Fibroblast of skin of back (primary cell): ENCODE measurements at regions not wholly inside any gene's neighbourhood (a gene's known extent, or its start where the extent isn't known, plus 50 kb on each side); places are given as distances from the start of the nearest gene placed in this dataset.
A peak's percentile ranks its signal among the peaks of the same experiment; 100 is the strongest.
"Not testable (repeated sequence)": the region's sequence is repeated elsewhere in the genome, so short reads cannot be mapped to it uniquely, and the experiment has no call there.

ENCODE experiments used
- DNase-seq: peaks from one replicate; pipeline ENCODE4 v3.0.0-alpha.2; 2013

DNA sequence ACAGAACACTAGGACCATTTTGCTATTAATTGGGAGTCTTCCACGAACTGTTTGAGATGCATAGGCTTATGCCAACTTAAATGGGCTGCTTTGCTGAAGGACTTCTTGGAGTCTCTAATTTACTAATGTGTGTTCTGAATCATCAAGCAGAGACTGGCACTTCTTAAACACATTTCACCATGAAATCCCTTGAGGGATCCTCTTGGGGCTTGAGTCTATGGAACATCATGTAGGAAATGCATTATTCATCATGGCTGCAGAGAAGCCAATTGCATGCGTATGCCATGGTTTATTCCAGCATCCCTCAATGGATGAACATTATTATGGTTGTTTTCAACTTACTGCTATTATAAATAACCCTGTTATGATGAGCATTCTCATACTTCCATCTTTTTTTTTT, 73.4 kb downstream of the FGD2 start:
- DNase-seq, result peak; percentile 75

DNA sequence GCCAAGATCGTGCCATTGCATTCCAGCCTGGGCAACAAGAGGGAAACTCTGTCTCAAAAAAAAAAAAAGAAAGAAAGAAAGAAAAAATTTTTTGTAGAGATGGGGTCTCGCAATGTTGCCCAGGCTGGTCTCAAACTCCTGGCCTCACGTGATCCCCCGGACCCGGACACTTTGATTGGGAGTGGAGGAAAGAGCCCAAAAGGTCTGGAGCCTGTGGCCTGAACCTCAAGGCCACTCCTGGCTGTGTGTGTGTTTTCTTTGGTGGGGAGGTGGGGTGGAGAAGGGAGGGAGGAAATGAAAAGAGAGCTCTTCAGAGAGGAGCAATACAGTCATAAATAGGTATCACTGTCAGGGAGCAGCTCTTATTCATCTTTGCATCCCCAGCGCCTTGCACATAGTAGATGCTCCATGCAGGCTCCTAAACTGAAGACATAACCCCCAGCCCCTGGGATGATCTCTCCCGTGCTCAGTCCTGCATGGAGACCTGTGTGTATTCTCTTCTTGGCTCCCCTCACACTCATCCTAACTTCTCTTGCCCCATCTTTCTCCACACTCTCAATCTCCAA, 75.7 kb downstream of the FGD2 start:
- no peak for DNase-seq

DNA sequence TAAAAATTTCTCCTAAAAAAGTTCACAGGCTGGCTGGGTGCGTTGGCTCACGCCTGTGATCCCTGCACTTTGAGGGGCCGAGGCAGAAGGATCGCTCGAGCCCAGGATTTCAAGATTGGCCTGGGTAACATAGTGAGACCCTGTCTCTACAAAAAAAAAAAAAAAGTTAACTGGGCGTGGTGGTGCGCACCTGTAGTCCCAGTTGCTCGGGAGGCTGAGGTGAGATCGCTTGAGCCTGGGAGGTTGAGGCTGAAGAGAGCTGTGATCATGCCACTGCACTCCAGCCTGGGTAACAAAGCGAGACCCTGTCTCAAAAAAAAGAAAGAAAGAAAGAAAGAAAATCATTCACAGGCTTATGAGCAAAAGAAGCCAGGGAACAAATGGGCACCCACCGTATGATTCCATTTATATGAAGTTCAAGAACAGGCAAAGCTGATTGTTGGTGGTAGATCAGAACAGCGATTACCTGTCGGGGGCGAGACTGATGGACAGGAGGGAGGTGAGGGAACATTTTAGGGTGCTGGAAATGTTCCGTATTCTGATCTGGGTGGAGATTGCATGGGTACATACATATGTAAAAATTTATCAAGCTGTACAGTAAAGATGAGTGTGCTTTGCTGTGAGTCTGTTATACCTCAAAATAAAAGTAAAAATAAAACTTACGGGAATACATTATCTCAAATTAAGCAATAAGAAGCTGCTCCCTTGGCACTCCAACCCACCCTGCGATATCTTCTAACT, 77.1 kb downstream of the FGD2 start:
- DNase-seq, result no peak

DNA sequence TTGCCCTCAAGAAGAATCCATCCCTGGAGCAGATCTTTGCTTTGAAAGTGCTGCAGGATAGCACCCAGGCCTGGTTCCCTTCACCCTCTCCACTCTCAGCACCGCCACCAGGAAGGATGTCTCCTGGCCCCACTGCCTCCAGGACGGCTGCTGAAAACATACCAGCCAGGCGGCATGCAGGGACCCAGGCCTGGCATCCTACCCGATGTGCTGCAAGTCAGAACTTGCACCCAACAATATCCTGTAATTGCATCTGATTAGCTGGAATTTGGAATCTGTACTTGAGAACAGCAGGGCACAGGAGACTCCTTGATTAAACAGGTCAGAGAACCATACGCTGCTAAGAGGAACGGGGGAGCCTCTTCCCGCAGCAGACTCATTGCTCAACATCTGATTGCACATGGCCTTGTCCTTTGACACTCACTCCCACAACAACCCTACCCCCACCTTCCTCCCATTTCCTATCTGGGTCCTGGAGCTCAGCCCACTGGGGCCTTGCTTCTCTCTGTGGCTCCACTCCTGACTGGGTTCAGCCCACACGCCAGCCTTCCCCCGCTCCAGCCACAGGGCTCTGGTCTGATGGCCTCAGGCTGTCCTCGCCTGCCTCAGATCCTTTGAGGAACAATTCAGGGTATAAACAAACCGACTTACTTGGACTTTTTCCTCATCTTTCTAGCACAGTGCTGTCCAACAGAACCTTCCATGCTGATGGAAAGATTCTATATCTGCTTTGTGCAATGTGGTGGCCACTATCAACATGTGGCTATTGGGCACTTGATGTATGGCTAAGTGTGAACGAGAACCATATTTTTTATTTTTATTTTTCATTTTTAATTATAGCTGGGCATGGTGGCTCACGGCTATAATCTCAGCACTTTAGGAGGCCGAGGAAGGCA, 78.0 kb downstream of the FGD2 start:
- no peak for DNase-seq

DNA sequence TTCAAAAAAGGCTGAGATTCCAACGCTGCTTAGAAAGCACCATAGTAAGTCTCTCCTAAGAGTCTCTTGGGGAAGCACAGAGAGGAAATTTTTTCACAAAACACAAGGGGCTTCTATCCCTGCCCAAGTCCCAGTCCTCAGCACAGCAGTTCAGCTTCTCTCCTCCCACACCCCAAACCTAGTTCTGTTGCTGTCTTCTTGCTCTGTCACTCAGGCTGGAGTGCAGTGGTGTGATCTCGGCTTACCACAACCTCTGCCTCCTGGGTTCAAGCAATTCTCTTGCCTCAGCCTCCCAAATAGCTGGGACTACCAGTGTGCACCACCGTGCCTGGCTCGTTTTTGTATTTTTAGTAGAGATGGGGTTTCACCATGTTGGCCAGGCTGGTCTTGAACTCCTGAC, 79.2 kb downstream of the FGD2 start:
- DNase-seq, result not testable (repeated sequence)

DNA sequence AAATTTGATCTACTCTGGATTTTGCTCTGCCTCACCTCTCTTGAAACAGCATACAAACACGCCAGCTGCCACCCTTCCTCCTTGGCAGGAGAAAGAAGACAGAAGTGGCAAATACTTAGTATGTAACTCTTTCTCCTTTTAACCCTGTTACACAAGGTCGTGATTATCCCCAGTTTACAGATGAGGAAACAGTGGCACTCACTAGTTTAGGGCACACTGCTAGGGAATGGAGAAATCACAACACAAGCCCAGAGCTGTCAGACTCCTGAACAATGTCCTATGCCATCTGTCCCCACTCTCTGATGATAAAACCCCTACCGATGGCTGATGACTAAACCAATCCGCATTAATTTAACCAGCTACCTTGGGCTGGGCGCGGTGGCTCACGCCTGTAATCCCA, 79.7 kb downstream of the FGD2 start:
- no peak for DNase-seq

DNA sequence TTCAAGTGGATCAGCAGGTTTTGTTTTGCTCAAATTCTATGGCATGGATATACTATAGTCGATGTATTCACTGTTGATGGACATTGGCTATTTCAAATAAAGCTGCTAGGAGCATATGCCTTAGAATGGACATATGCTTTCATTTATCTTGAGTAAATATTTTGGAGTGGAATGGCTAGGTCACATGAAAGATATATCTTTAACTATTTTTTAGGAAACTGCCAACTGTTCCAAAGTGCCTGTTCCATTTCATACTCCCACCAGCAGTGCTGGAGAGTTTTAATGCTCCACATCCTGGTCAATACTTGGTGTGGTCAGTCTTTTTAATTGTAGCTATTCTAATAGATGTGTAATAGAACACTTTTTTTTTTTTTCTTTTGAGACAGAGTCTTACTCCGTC, 81.1 kb upstream of the PIM1 start:
- no peak for DNase-seq

DNA sequence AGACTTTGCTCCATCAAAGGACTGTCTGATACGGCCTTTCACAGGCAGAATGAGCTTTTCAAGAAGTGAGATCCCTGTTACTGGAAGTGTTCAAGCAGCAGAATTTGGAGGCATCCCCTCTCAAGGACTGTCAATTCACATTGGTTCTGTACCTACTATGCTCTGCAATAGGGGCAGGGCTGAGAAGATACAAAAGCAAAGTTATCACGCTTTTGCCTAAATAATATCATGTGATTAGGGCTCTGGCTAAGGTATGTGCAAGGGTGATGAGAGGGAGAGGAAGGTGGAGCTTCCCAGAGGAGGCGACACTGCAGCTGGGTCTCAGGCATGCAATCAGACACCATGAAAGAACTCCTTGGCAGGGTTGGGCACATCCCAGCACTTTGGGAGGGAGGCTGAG, 80.2 kb upstream of the PIM1 start:
- DNase-seq, result no peak

DNA sequence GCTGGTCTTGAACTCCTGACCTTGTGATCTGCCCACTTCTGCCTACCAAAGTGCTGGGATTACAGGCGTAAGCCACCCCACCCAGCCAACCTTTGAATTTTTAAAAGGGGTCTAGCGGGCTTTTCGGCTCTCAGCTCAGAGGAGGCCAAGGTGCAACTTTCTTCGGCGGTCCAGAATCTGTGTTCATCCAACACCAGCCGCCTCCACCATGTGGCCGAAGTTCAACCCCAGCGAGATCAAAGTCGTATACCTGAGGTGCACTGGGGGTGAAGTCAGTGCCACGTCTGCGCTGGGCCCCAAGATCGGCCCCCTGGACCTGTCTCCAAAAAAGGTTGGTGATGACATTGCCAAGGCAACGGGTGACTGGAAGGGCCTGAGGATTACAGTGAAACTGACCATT, 78.8 kb upstream of the PIM1 start:
- DNase-seq, result not testable (repeated sequence)

DNA sequence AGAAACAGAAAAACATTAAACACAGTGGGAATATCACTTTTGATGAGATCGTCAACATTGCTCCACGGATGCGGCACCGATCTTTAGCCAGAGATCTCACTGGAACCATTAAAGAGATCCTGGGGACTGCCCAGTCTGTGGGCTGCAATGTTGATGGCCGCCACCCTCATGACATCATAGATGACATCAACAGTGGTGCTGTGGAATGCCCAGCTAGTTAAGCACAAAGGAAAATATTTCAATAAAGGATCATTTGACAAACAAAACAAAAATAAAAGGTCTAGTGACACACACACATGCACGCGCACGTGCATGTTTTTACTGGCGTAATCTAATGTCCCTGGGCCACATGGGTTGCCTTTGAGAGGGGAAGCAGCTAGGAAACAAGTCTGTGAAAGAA, 78.4 kb upstream of the PIM1 start:
- peak; percentile 54 for DNase-seq

DNA sequence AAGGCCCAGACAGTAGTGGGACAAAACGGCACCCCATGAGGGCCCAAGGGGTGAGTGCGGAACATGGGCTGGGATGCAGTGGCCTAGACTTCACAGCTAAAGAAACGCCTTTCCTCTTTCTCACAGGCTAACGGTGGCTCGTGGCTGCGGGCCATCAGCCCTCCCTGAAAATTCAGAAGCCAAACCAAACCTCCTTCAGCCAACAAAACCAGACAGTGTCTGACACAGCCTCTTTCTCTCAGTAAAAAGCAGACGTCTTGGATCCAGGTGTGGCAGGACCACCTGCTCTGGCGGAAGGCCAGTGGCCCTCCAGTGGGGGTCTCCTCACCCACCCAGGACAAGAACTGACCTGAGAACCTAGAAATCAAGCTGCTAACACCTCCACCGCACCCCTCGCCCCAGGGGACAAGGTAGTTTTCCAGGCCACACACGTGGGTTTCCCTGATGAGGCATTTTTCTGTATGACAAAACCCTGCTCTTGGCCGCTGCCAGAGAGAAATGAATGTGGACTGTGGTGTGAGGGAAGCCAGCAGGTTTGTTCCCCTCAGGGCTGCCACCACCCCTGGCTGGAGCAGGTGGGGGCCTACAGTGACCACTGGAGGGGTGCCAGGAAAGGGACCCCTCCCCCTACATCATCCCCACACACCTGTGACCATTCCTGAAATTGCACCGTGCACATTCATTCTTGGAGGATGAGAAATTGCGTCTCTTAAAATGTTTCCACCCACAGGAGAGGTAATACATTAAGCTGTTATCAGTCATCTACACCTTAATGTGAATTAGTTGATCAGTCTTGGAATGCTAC, 76.8 kb upstream of the PIM1 start:
- DNase-seq, result no peak

DNA sequence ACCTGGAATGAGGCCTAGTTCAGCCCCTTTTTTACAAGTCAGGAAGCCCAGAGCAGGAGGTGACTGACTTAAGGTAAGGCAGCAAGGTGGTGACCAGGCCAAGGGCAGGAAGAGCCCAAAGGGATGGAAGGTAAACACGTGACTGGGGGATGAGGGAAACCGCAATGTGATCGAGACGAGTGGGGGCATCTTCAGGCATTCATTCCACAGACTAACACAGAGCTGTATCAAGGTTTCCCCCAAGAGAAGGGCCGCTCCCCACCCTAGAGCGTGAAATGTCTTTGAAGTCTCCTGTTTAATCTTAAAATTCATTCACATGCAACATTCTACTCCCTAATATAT, 76.3 kb upstream of the PIM1 start:
- DNase-seq, result no peak

DNA sequence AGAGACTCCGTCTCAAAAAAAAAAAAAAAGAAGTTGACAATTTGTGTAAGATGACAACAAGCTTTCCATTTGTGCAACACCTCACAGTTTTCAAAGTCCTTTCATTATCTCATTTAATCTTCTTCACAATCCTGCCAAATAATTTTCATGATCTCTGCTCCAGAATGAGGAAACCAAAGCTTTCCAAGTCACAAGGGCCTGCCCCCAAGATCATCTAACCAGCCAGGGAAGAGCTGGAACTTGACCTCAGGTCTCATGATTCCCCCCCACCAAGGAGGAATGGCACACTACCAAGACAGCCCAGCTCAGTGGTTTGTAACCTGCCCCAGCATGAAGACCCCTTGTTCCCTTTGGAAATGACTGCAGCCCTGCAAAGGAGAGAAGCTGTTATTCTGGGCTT, 74.0 kb upstream of the PIM1 start:
- no peak for DNase-seq

DNA sequence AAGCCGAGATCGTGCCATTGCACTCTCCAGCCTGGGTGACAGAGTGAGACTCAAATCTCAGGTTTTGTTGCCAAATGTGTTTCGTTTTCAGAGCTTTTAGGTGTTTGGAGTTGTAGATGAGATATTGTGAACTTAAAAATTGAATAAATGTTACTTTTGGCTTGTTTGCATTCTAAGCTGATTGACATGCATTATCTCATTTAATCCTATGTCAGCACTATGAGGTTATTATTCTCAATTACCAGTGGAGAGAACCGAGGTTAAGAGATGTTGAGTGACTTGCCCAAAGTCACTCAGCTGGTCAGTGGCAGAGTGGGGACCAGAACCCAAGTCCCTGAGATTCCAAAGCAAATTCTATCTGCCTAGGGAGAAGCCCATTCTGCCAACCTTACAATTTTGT, 72.6 kb upstream of the PIM1 start:
- DNase-seq, result no peak

DNA sequence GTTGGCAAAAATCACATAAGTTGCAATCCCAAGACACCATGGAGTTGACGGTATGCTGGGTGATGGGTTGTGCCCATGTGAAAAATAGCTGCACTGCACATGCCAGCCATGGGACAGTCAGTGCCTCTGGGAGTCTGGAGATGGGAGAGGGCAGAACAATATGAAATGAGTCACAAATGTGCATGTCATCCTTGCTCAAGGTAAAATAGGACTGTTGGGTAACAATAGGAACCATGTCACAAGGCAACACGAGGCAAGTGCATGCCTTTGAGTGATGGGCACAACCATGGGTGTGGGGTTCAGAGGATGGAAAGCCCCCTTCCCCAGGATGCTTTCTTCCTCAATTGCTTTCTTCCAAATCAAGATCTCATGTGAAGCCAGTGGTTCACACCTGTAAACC, 70.5 kb upstream of the PIM1 start:
- peak; percentile 9 for DNase-seq

DNA sequence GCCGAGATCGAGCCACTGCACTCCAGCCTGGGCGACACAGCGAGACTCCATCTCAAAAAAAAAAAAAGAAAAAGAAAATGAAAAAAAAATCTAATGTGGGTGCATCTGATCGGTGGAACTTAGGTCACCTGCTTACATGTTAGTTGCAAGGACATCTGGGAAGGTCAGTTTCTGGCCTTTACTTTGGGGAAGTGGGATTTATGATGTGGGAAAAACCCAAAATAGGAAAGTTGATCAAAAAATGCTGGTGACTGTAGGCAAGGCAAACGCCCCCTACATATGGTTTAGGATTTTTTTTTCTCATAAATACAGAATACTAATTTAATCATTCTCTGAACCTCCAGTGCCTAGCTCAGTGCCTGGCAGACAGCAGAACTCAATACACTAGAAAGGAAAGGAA, 69.2 kb upstream of the PIM1 start:
- DNase-seq, result no peak

DNA sequence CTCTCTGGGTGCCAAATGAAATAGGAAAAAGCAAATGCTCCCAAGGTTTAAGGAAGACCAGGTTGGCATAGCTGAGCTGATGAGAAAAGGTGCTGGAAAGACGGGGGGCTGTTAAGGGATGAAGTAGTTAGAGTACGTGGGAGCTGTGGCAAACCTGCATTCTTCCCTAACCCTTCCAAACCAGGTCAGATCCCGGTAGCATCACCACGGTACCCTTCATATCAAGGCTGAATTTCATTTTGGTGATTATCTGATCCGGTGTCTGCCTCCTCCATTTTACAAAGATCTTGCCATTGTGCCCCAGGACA, 68.0 kb upstream of the PIM1 start:
- no peak for DNase-seq

DNA sequence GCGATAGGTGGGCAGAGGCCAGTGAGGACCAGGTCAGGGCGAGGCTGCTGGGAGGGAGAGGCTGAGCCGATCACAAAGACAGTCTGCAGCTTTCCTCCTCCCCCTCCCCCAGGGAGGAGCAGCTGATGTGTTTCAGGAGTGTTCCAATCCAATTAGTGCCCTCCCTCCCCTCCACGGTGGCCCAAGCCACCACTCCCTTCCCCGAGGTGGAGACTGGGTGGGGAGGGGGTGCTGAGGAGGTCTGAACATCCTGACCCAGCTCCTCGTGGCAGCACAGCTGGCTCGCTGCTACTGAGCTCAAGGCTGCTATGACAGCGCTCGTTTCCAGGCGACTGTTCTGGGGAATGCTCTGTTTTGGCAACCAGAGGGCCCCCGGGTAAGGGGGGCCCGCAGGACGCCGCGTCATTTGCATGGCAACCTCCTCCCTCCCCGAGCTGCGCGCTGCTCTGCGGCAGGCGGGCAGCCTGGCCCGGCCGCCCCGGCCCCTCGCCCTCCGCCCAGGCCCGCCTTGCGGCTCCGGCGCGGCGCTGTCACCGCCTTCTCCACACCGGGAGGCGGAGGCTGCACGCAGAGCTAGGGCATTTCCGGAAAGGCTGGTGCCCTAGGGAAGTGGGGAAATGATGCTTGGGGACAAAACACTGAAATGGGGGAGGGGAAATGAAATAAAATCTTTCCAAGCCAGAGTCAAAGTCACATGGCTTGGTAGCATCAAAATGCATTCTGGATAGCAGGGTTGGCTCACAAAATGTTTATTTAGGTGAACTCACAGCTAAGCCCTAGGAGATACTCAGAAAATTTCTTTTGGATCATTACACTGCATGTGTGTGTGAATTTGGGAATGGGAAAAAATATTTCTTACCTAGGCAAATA, 67.4 kb upstream of the PIM1 start:
- DNase-seq, result peak; percentile 93

DNA sequence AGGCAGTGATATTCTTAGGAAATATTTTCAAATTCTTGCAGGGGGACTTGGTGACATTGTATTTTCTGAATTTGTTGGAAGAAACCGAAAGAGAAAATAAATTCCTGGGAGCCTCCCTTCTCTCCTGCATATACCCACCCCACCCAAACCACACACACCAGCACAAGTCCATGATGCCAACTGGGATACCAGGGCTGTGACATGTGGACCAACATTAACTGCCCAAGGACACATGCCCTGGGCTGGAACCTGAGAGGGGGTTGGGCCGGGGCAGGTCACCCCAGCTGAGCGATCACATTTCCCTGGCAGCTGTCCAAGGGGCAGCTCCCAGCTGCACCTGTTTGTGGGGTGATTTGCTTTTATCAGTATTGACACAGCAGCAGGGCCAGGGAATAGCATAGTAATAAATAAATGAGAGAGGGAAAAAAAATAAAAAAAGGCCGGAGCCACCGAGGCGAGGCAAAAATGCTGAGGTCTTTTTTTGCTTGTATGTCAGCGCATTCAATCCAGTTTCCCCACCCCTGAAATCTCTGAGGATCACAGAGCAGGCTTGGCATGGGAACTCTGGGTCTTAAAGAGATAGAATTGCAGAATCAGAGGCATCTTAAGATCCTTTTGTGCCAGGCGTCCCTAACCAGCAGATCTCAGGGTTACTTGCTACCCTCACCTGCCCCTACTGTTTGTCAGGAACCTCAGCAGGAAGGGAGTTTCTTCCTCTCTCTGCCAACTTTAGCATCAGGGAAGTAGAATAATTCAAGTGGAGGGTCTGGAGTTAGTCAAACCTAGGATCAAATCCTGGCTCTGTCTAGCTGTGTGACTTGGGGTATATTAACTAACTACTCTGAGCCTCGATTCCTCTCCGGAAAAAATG, 66.5 kb upstream of the PIM1 start:
- DNase-seq, result peak; percentile 36

DNA sequence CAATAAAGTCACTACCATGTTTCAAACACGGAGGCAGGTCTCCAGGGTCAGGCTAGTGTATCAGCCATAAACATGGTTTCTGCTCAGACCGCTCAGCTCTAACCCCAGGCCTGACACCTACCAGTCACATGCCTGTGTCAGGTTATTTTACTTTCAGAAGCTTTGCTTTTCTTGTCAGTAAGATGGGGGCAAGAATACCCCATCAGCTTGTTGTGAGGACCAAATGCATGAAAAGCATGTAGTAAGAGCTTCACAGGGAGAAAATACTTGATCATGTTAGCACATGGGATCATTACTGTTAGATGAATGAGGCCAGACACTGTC, 65.2 kb upstream of the PIM1 start:
- no peak for DNase-seq
